WTC11 (cell line): ENCODE measurements at regions not wholly inside any gene's neighbourhood (a gene's known extent, or its start where the extent isn't known, plus 50 kb on each side); places are given as distances from the start of the nearest gene placed in this dataset.

Source experiments
- ATF6 ChIP-seq: sonication (generic); formaldehyde crosslinking; IDR thresholded peaks from 2 replicates; pipeline ENCODE4 v1.8.1; 2023; ENCODE audit warnings: mild to moderate bottlenecking, missing genetic modification reagents
- KAT7 ChIP-seq: sonication (generic); formaldehyde crosslinking; IDR thresholded peaks from 2 replicates; pipeline ENCODE4 v1.8.1; 2023; ENCODE audit warnings: missing genetic modification reagents, mild to moderate bottlenecking, borderline replicate concordance
- TF ChIP-seq, protein P1 (sequence below): fragments of 200-600 bp; IDR thresholded peaks from 2 replicates; pipeline ENCODE4 v1.8.0; 2022; ENCODE audit warnings: antibody characterized with exemption
- TF ChIP-seq, protein P2 (sequence below): sonication (generic); formaldehyde crosslinking; IDR thresholded peaks from 2 replicates; pipeline ENCODE4 v1.8.0; 2022; ENCODE audit warnings: mild to moderate bottlenecking, missing genetic modification reagents

DNA sequence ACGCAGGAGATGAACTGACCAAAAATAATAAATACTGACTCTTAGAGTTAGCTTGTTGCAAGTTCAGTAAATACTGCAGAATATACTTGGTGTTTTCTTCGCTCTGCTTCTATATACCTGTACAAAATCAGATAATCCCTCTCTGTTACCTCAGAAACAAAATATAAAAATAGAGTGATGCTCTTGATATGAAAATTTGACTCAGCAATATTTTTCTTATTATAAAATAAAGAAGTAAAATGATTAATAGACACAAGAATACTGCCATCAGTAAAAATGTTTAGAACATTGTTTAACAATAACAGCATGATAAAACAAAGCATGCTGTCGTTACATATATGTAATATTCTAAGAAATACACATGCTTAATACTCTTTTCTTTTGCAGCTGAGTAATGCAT is 1366.9 kb upstream of the EYS start:
- no peak for TF ChIP-seq ATF6 (CRISPR knock-in tag)
- TF ChIP-seq, protein P1, sequence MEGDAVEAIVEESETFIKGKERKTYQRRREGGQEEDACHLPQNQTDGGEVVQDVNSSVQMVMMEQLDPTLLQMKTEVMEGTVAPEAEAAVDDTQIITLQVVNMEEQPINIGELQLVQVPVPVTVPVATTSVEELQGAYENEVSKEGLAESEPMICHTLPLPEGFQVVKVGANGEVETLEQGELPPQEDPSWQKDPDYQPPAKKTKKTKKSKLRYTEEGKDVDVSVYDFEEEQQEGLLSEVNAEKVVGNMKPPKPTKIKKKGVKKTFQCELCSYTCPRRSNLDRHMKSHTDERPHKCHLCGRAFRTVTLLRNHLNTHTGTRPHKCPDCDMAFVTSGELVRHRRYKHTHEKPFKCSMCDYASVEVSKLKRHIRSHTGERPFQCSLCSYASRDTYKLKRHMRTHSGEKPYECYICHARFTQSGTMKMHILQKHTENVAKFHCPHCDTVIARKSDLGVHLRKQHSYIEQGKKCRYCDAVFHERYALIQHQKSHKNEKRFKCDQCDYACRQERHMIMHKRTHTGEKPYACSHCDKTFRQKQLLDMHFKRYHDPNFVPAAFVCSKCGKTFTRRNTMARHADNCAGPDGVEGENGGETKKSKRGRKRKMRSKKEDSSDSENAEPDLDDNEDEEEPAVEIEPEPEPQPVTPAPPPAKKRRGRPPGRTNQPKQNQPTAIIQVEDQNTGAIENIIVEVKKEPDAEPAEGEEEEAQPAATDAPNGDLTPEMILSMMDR, result no peak
- TF ChIP-seq KAT7, result no peak
- TF ChIP-seq, protein P2, sequence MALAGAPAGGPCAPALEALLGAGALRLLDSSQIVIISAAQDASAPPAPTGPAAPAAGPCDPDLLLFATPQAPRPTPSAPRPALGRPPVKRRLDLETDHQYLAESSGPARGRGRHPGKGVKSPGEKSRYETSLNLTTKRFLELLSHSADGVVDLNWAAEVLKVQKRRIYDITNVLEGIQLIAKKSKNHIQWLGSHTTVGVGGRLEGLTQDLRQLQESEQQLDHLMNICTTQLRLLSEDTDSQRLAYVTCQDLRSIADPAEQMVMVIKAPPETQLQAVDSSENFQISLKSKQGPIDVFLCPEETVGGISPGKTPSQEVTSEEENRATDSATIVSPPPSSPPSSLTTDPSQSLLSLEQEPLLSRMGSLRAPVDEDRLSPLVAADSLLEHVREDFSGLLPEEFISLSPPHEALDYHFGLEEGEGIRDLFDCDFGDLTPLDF (CRISPR knock-in tag), result no peak
